ENCODE measurements at regions not wholly inside any gene's neighbourhood (a gene's known extent, or its start where the extent isn't known, plus 50 kb on each side); places are given as distances from the start of the nearest gene placed in this dataset.

- TF ChIP-seq CTCF (conservative IDR thresholded peaks at IDR 0.05) = no peak
- no peak overlapping the region for H3K27ac ChIP-seq
These were observed 262.7 kb downstream of the DLEU7 start for GRCh38 chr13:50580684-50581305.

GRCh38 chr13:50581586-50582196 is 261.8 kb downstream of the DLEU7 start:
- TF ChIP-seq CTCF (conservative IDR thresholded peaks at IDR 0.05) = no peak
- H3K27ac ChIP-seq = no peak overlapping the region

GRCh38 chr13:50584856-50585580 is 258.5 kb downstream of the DLEU7 start:
- H3K27ac ChIP-seq = no peak overlapping the region
- no peak for TF ChIP-seq CTCF (conservative IDR thresholded peaks at IDR 0.05)

GRCh38 chr13:50585674-50586413 is 257.6 kb downstream of the DLEU7 start:
- TF ChIP-seq CTCF (conservative IDR thresholded peaks at IDR 0.05) = no peak
- no peak overlapping the region for H3K27ac ChIP-seq

GRCh38 chr13:50586414-50587083 is 256.9 kb downstream of the DLEU7 start:
- TF ChIP-seq CTCF (conservative IDR thresholded peaks at IDR 0.05) = no peak
- H3K27ac ChIP-seq = no peak overlapping the region

GRCh38 chr13:50587115-50587514 is 256.4 kb downstream of the DLEU7 start:
- no peak overlapping the region for H3K27ac ChIP-seq
- no peak for TF ChIP-seq CTCF (conservative IDR thresholded peaks at IDR 0.05)
